Transverse colon (tissue), 4 donors: ENCODE measurements at regions not wholly inside any gene's neighbourhood (a gene's known extent, or its start where the extent isn't known, plus 50 kb on each side); places are given as distances from the start of the nearest gene placed in this dataset.

Experiments used
- POLR2A ChIP-seq: fragments of 450-650 bp; IDR thresholded peaks from one replicate; pipeline ENCODE4 v1.6.1; 2016; ENCODE audit warnings: antibody characterized with exemption, mild to moderate bottlenecking, moderate library complexity
- POLR2AphosphoS5 ChIP-seq, 3 donors: sonication (generic); formaldehyde crosslinking; IDR thresholded peaks; one replicate each; pipeline ENCODE4 v1.6.1; 2016; ENCODE audit warnings: antibody characterized with exemption in 3 of 3
- TF ChIP-seq, protein P1 (sequence below), 5 experiments: fragments of 200-600 bp in 3 of 5; fragments of 450-650 bp in 2 of 5; sonication (generic) in 3 of 5; IDR thresholded peaks; 1 replicate in 2 of 5; 2 replicates in 3 of 5; pipeline ENCODE4 v1.5.1; 2016 to 2017; ENCODE audit warnings: antibody characterized with exemption in 5 of 5, inconsistent platforms in 3 of 5, mild to moderate bottlenecking in 2 of 5, moderate library complexity in 1 of 5

DNA sequence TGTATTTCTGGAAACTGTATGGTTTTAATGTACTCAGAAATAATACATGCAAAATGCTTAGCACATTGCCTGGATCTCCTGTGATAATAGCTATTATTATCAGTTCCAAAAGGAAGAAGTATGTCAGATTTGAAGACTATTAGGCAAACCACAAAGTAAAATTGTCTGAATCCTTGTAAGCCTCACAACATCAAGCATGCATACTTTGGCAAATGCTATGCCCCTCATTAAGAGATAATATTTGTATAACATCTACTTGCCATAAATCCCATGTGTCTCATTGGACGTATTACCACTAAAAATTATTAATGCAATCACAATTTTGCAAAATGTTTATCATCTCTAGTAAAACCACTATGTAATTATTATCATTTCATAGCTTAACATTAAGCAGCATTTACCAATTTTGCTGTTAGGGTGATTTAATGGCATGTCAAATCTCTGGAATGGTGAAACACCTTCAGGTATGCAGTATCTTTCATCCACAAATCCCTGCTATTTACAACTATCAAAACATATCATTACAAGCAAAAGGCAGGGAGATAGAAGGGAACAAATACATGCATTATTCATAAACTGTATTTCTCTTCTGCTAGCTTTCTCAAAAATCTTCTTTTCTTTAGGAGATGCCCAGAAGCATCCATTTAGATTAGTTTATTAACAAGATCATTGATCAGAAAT, 974.6 kb upstream of the RAG2 start:
- TF ChIP-seq, protein P1, sequence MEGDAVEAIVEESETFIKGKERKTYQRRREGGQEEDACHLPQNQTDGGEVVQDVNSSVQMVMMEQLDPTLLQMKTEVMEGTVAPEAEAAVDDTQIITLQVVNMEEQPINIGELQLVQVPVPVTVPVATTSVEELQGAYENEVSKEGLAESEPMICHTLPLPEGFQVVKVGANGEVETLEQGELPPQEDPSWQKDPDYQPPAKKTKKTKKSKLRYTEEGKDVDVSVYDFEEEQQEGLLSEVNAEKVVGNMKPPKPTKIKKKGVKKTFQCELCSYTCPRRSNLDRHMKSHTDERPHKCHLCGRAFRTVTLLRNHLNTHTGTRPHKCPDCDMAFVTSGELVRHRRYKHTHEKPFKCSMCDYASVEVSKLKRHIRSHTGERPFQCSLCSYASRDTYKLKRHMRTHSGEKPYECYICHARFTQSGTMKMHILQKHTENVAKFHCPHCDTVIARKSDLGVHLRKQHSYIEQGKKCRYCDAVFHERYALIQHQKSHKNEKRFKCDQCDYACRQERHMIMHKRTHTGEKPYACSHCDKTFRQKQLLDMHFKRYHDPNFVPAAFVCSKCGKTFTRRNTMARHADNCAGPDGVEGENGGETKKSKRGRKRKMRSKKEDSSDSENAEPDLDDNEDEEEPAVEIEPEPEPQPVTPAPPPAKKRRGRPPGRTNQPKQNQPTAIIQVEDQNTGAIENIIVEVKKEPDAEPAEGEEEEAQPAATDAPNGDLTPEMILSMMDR (IDR thresholded peaks at IDR 0.05), result no peak
- TF ChIP-seq POLR2AphosphoS5 (IDR thresholded peaks at IDR 0.05), result no peak
- no peak for TF ChIP-seq POLR2A
